Activated CD4-positive, alpha-beta T cell treated with anti-CD3 and anti-CD28 coated beads for 24 hours (primary cell): ENCODE measurements at regions not wholly inside any gene's neighbourhood (a gene's known extent, or its start where the extent isn't known, plus 50 kb on each side); places are given as distances from the start of the nearest gene placed in this dataset.

ENCODE experiments used
- DNase-seq, 2 donors: peaks; one replicate each; pipeline ENCODE4 v3.0.0-alpha.2; 2020; ENCODE audit warnings: low read depth in 2 of 2

- no peak for DNase-seq
Observed at GRCh38 chr5:57561231-57561842, 78.7 kb upstream of the ACTBL2 start.

DNA sequence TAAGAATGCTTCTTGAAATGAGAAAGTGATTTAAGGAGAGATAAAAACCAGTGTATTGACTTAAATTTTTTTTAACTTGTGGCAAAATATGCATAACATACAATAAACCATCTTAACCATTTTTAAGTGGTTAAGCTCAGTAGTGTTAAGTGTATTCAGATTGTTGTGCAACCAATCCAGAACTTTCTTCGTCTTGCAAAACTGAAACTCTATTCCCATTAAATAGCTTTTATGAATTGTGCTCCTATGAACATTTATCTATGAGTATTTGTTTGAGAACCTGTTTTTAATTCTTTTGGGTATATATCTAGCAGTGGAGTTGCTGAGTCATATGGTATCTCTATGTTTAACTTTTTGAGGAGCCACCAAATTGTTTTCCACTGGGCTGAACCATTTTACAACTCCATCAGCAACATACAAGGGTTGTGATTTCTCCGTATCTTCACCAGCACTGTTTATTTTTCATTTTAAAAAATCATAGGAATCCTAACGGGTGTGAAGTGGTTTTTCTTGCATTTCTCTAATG, 76.6 kb upstream of the ACTBL2 start:
- DNase-seq, result no peak

DNA sequence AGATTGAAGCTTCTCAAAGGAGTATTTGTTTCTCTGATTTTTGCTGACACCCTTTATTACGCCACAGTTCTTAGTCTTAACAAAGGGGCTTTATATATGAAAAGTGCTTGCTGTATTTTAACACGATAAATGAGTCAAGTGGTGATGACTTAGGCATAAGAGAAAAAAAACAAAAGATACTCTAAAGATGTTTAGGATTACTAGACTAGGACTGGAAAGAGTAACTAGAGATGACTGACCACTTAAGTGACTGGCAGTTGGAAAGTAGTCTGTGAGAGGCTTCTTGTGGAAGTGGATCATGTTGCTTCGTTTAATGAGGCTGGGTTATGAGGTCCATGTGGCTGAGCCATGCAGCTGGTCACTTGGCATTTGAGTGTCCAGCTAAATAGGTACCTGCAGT, 69.4 kb upstream of the ACTBL2 start:
- DNase-seq, result no peak

- DNase-seq, result no peak
Observed at GRCh38 chr5:57551251-57551650, 68.6 kb upstream of the ACTBL2 start.

GRCh38 chr5:57550132-57550531, 67.5 kb upstream of the ACTBL2 start:
- DNase-seq, result no peak

DNA sequence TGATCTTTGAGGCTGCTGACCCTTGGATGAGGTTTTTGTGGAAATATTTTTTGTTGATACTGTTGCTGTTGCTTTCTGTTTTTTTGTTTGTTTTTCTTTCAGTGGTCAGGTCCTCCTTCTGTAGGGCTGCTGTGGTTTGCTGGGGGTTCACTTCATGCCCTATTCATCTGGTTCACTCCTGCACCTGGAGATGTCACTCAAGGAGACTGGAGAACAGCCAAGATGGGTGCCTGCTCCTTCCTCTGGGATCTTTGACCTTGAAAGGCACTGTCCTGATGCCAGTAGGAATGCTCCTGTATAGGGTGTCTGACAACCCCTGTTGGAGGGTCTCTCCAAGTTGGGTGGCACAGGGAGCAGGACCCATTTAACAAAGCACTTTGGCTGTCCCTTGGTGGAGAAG, 67.0 kb upstream of the ACTBL2 start:
- no peak for DNase-seq

GRCh38 chr5:57540823-57541222, 58.2 kb upstream of the ACTBL2 start:
- DNase-seq, result no peak

GRCh38 chr5:57539281-57539701, 56.7 kb upstream of the ACTBL2 start:
- DNase-seq, result no peak

- no peak for DNase-seq
Observed at GRCh38 chr5:57538341-57538955, 55.8 kb upstream of the ACTBL2 start.

DNA sequence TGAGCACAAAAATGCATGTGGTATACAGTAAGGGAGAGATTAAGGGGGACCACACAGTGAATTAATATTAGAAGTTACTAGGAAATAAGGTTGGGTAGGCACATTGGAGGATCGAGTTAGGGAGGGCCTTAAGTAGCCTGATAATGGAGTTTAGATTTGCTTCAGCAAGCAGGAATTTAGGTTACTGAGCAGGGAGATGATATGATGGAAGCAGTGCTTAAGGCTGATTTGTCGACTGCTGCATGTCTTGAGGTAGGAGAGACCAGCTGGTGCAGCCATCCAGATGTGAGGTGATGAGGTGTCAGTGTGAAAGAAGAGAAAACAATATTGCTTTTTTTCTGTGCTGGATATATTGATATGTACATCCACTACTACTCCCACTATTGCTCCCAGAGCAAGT, 55.2 kb upstream of the ACTBL2 start:
- DNase-seq, result no peak

- DNase-seq, result no peak
Observed at GRCh38 chr5:57532513-57533497, 50.2 kb upstream of the ACTBL2 start.
